ENCODE measurements at regions not wholly inside any gene's neighbourhood (a gene's known extent, or its start where the extent isn't known, plus 50 kb on each side); places are given as distances from the start of the nearest gene placed in this dataset.

- Histone ChIP-seq H3K27me3 (ENCODE audit: control insufficient read depth in 4 of 4, insufficient read depth in 4 of 4, low read length in 3 of 4) (no peaks in the 10 kb centered on the region), H3K36me3 (ENCODE audit: control insufficient read depth in 4 of 4, insufficient read depth in 3 of 4, low read depth in 1 of 4, low read length in 3 of 4) (no peaks in the 10 kb centered on the region), H3K4me3 (ENCODE audit: low read depth in 1 of 3, low read length in 3 of 3) (no peak overlapping the region), H3K4me1 (ENCODE audit: control insufficient read depth in 4 of 4, insufficient read depth in 4 of 4, low read length in 3 of 4) (no peaks in the 10 kb centered on the region), H3K9ac (ENCODE audit: low read depth in 1 of 2, low read length in 2 of 2) (no peak overlapping the region), H3K9me3 (ENCODE audit: control insufficient read depth in 4 of 4, low read length in 3 of 4) (no peaks in the 10 kb centered on the region), H3K27ac (ENCODE audit: low read depth in 1 of 2, low read length in 2 of 2) (no peak overlapping the region)
- no peak for DNase-seq (ENCODE audit: low spot score)
- TF ChIP-seq NR2F2 (IDR thresholded peaks at IDR 0.05) = no peak
- TF ChIP-seq EGR1 (IDR thresholded peaks at IDR 0.05; ENCODE audit: low read depth in 2 of 2) = no peak
- no peak for TF ChIP-seq HNF4A (conservative IDR thresholded peaks at IDR 0.05)
- TF ChIP-seq JUND (IDR thresholded peaks at IDR 0.05) = no peak
- no peak for TF ChIP-seq REST (IDR thresholded peaks at IDR 0.05)
- no peak for TF ChIP-seq RXRA (IDR thresholded peaks at IDR 0.05)
- TF ChIP-seq CTCF (IDR thresholded peaks at IDR 0.05; ENCODE audit: low read depth, low read length, missing input control) = no peak
- TF ChIP-seq GABPA (IDR thresholded peaks at IDR 0.05 in 1 of 2, conservative IDR thresholded peaks at IDR 0.05 in 1 of 2) = no peak
- TF ChIP-seq SP1 (IDR thresholded peaks at IDR 0.05) = no peak
- TF ChIP-seq FOXA1 (IDR thresholded peaks at IDR 0.05) = no peak
- TF ChIP-seq FOXA2 (IDR thresholded peaks at IDR 0.05) = no peak
- no peak for TF ChIP-seq RAD21 (IDR thresholded peaks at IDR 0.05)
- WGBS = 83% methylated on average over 6 of the region's 6 CpGs
Measured at GRCh38 chr16:11461595-11461990, 116.3 kb downstream of the RMI2 start.

- no peak for DNase-seq (ENCODE audit: low spot score)
- Histone ChIP-seq H3K9ac (ENCODE audit: low read depth in 1 of 2, low read length in 2 of 2) (no peak overlapping the region), H3K9me3 (ENCODE audit: control insufficient read depth in 4 of 4, low read length in 3 of 4) (no peaks in the 10 kb centered on the region), H3K27me3 (ENCODE audit: control insufficient read depth in 4 of 4, insufficient read depth in 4 of 4, low read length in 3 of 4) (no peaks in the 10 kb centered on the region), H3K4me3 (ENCODE audit: low read depth in 1 of 3, low read length in 3 of 3) (no peak overlapping the region), H3K27ac (ENCODE audit: low read depth in 1 of 2, low read length in 2 of 2) (no peak overlapping the region), H3K36me3 (ENCODE audit: control insufficient read depth in 4 of 4, insufficient read depth in 3 of 4, low read depth in 1 of 4, low read length in 3 of 4) (no peaks in the 10 kb centered on the region), H3K4me1 (ENCODE audit: control insufficient read depth in 4 of 4, insufficient read depth in 4 of 4, low read length in 3 of 4) (no peaks in the 10 kb centered on the region)
- WGBS = 94% methylated on average over 15 of the region's 15 CpGs
- TF ChIP-seq YY1 (IDR thresholded peaks at IDR 0.05) (no peak), HNF4A (conservative IDR thresholded peaks at IDR 0.05) (no peak), FOXA2 (IDR thresholded peaks at IDR 0.05) (no peak), ATF3 (IDR thresholded peaks at IDR 0.05) (no peak), MAX (IDR thresholded peaks at IDR 0.05) (no peak), REST (IDR thresholded peaks at IDR 0.05) (no peak), FOXA1 (IDR thresholded peaks at IDR 0.05) (no peak), JUND (IDR thresholded peaks at IDR 0.05) (no peak), CTCF (IDR thresholded peaks at IDR 0.05; ENCODE audit: low read depth, low read length, missing input control) (no peak), RXRA (IDR thresholded peaks at IDR 0.05) (no peak), TAF1 (conservative IDR thresholded peaks at IDR 0.05) (no peak), EGR1 (IDR thresholded peaks at IDR 0.05; ENCODE audit: low read depth in 2 of 2) (no peak), NR2F2 (IDR thresholded peaks at IDR 0.05) (no peak), RAD21 (IDR thresholded peaks at IDR 0.05) (no peak), ZBTB33 (IDR thresholded peaks at IDR 0.05) (no peak), HNF4G (IDR thresholded peaks at IDR 0.05) (no peak), GABPA (IDR thresholded peaks at IDR 0.05 in 1 of 2, conservative IDR thresholded peaks at IDR 0.05 in 1 of 2) (no peak), SP1 (IDR thresholded peaks at IDR 0.05) (no peak)
Measured at GRCh38 chr16:11462036-11462435, 116.8 kb downstream of the RMI2 start.

Data from liver (tissue), 8 donors.